ENCODE measurements at regions not wholly inside any gene's neighbourhood (a gene's known extent, or its start where the extent isn't known, plus 50 kb on each side); places are given as distances from the start of the nearest gene placed in this dataset.

DNA sequence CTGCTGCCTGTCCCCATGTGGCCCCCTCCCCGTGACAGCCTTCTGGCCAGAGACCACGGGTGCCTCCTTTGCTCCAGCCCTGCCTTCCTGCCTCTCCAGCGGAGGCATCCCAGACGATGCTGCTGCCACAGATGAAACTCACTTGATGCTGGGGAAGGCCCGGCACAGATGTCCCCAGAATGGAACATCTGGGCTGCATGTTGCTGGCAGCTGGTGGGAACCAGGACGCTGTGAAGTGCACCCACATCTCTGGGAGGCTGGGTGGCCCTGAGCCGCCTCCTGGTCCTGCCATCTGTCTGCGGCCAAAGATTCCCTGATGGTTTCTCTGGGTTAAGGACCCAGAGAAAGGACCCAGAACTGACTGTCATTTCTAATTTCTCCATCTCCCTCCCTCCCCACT lies 51.9 kb upstream of the PTPRS start:
- H3K27ac Mint-ChIP-seq: no peak overlapping the region
- no peak for ATAC-seq (ENCODE audit: low read depth in 2 of 2)
- H3K4me1 Mint-ChIP-seq: peaks cover 0 to under 1% (median under 1%) of the 10 kb centered on the region in 3 donors
- no peak overlapping the region for H3K4me3 Mint-ChIP-seq
- peaks cover 5 to 38% of the 10 kb centered on the region in 2 donors for H3K36me3 Mint-ChIP-seq
- peaks cover 30 to 77% (median 66%) of the 10 kb centered on the region in 3 donors for H3K27me3 Mint-ChIP-seq
- DNase-seq: no peak
- H3K9me3 Mint-ChIP-seq: peaks cover 13 to 23% (median 16%) of the 10 kb centered on the region in 7 donors

DNA sequence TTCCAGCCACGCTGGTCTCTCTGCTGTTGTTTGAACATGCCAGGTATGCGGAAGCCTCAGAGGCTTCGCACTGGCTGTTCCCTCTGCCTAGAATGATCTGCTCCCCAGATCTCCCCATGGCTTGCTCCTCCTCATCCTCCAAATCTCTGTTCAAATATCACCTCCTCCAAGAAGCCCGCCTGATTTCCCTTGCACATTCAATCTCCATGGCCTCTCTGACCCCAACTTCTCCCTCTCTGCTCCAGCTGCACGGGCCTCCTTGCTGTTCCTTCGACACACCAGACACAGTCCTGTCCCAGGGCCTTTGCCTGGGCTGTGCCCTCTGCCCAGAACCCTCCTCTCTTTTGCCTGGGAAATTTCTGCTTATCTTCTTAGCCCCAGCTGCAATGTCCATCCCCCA lies 52.5 kb upstream of the PTPRS start:
- H3K4me3 Mint-ChIP-seq: peak overlapping the region in 1 of 8 donors; percentile 62
- H3K9me3 Mint-ChIP-seq: peaks cover 10 to 17% (median 13%) of the 10 kb centered on the region in 7 donors
- H3K27ac Mint-ChIP-seq: no peak overlapping the region
- H3K4me1 Mint-ChIP-seq: peaks cover 0 to 6% (median 6%) of the 10 kb centered on the region in 3 donors
- DNase-seq (no peak), ATAC-seq (ENCODE audit: low read depth in 2 of 2) (no peak)
- peaks cover 5 to 32% of the 10 kb centered on the region in 2 donors for H3K36me3 Mint-ChIP-seq
- peaks cover 34 to 77% (median 66%) of the 10 kb centered on the region in 3 donors for H3K27me3 Mint-ChIP-seq

DNA sequence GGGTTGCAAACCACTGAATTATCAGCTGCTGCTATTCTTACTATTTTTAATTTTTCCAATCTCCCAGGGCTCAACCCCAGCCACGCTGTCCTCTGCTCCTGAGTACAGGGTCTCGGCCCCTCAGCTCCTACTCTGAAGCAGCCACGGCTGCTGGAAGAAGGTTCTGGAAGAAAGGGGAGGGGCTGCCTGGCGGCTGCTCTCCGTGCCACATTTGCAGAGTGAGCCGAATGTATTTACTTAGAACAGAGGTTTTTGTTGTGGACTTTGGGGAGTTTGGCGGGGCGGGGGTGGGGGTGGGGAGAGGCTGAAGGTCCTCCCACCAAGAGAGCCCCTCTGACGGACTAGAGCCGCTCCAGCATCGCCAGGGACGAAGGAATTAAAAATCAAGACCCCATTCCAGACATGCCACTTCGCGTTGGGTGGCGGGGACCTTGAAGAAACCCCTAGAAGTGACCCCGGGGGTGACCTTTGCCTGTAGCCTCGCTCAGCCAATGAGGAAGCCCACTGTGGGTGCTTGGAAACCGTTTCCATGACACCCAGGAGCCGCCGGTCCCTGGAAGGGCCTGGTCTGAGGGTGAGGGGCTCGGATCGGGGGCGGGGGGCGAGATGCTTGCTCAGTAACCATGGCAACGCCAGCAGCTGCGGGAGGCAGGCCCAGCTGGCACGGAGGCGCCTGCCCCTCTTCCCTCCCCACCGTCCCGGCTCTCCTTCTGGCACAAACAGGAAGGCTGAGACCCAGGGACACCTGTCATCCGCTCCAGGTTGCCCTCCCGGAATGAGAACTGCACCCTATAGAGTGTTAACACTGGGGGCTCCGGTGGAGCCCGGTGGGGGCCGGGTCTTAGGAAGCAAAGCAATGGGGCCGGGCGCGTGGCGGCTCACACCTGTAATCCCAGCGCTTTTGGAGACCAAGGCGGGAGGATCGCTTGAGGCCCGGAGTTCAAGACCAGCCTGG lies 54.2 kb upstream of the PTPRS start:
- no peak overlapping the region for H3K4me3 Mint-ChIP-seq
- H3K27me3 Mint-ChIP-seq: peaks cover 32 to 75% (median 70%) of the 10 kb centered on the region in 3 donors
- peak overlapping the region in 1 of 6 donors; percentile 78 for H3K27ac Mint-ChIP-seq
- no peak for DNase-seq
- ATAC-seq (ENCODE audit: low read depth in 2 of 2): no peak
- H3K36me3 Mint-ChIP-seq: peaks cover 5 to 21% of the 10 kb centered on the region in 2 donors
- H3K4me1 Mint-ChIP-seq: peaks cover 0 to 6% (median 6%) of the 10 kb centered on the region in 3 donors
- H3K9me3 Mint-ChIP-seq: peaks cover 2 to 12% (median 8%) of the 10 kb centered on the region in 7 donors

GRCh38 chr19:5395556-5395955 lies 54.9 kb upstream of the PTPRS start:
- ATAC-seq (ENCODE audit: low read depth in 2 of 2): no peak
- peak overlapping the region in 1 of 6 donors; percentile 57 for H3K27ac Mint-ChIP-seq
- peaks cover 2 to 12% (median 8%) of the 10 kb centered on the region in 7 donors for H3K9me3 Mint-ChIP-seq
- DNase-seq: no peak
- peaks cover 0 to 6% (median 6%) of the 10 kb centered on the region in 3 donors for H3K4me1 Mint-ChIP-seq
- H3K36me3 Mint-ChIP-seq: peaks cover 5 to 21% of the 10 kb centered on the region in 2 donors
- peaks cover 35 to 74% (median 71%) of the 10 kb centered on the region in 3 donors for H3K27me3 Mint-ChIP-seq
- H3K4me3 Mint-ChIP-seq: no peak overlapping the region

GRCh38 chr19:5396096-5396939 lies 55.7 kb upstream of the PTPRS start:
- Mint-ChIP-seq H3K9me3 (peaks cover 3 to 11% (median 8%) of the 10 kb centered on the region in 7 donors), H3K4me3 (peak overlapping the region in 1 of 8 donors; percentile 0), H3K36me3 (peaks cover 5 to 21% of the 10 kb centered on the region in 2 donors), H3K27ac (no peak overlapping the region), H3K27me3 (peaks cover 38 to 80% (median 68%) of the 10 kb centered on the region in 3 donors), H3K4me1 (peaks cover 0 to 6% (median 6%) of the 10 kb centered on the region in 3 donors)
- DNase-seq (no peak), ATAC-seq (ENCODE audit: low read depth in 2 of 2) (no peak)

GRCh38 chr19:5396963-5397362 lies 56.4 kb upstream of the PTPRS start:
- ATAC-seq (ENCODE audit: low read depth in 2 of 2) (no peak), DNase-seq (no peak)
- peaks cover 0 to 6% (median 6%) of the 10 kb centered on the region in 3 donors for H3K4me1 Mint-ChIP-seq
- H3K9me3 Mint-ChIP-seq: peaks cover 3 to 10% (median 8%) of the 10 kb centered on the region in 7 donors
- no peak overlapping the region for H3K27ac Mint-ChIP-seq
- H3K27me3 Mint-ChIP-seq: peaks cover 38 to 86% (median 67%) of the 10 kb centered on the region in 3 donors
- peak overlapping the region in 1 of 8 donors; percentile 51 for H3K4me3 Mint-ChIP-seq
- peaks cover 5 to 21% of the 10 kb centered on the region in 2 donors for H3K36me3 Mint-ChIP-seq

- ATAC-seq (ENCODE audit: low read depth in 2 of 2): peak; percentile 20 to 25
- peak; percentile 2 for DNase-seq
- Mint-ChIP-seq H3K9me3 (peaks cover 3 to 10% (median 8%) of the 10 kb centered on the region in 7 donors), H3K27me3 (peaks cover 33 to 75% (median 56%) of the 10 kb centered on the region in 3 donors), H3K4me1 (peaks cover 0 to 6% (median 6%) of the 10 kb centered on the region in 3 donors), H3K4me3 (no peak overlapping the region), H3K36me3 (peaks cover 5 to 15% of the 10 kb centered on the region in 2 donors), H3K27ac (peak overlapping the region in 1 of 6 donors; percentile 49)
Observed at GRCh38 chr19:5397804-5398692, 57.2 kb upstream of the ZNRF4 start.

- Mint-ChIP-seq H3K36me3 (peaks cover 5 to 11% of the 10 kb centered on the region in 2 donors), H3K4me1 (peaks cover under 1 to 6% (median 6%) of the 10 kb centered on the region in 3 donors), H3K4me3 (no peak overlapping the region), H3K27me3 (peaks cover 29 to 72% (median 52%) of the 10 kb centered on the region in 3 donors), H3K27ac (no peak overlapping the region), H3K9me3 (peaks cover 3 to 10% (median 8%) of the 10 kb centered on the region in 7 donors)
- DNase-seq (no peak), ATAC-seq (ENCODE audit: low read depth in 2 of 2) (no peak)
Observed at GRCh38 chr19:5398693-5399057, 56.5 kb upstream of the ZNRF4 start.

DNA sequence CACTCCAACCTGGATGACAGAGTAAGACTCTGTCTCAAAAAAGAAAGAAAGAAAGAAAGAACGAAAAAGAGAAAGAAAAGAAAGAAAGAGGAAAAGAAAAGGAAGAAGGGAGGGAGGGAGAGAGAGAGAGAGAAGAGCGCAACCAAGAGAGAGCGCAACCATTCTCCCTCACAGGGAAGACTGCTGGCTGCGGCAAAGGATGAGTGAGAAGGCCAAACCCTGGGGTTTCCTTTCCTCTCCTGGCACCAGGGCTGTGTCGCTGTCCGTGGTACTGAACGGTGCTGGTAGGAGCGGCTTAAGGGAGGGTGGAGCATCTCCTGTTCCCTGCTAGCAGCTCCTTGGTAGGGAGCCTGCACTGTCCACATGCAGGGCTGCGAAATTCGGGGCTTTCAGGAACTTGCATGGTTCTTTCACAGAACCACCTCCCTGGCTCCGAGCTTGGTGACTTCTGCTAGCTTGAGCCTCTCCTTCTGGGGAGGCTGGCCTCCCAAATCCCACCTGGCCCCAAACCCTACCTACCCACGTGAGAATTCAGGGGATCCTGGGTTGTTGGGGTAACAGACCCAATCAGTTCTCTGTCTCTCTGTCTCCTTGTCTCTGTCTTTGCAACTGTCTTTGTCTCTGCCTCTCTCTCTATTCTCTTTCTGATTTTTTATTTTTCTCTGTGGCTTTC lies 51.1 kb upstream of the ZNRF4 start:
- Mint-ChIP-seq H3K36me3 (peaks cover 5 to 25% of the 10 kb centered on the region in 2 donors), H3K27me3 (peaks cover 23 to 57% (median 30%) of the 10 kb centered on the region in 3 donors)

More for the DNA sequence above, 51.1 kb upstream of the ZNRF4 start:
- DNase-seq (peak; percentile 9), ATAC-seq (ENCODE audit: low read depth in 2 of 2) (no peak)
- Mint-ChIP-seq H3K4me1 (peaks cover 0 to 4% (median 0%) of the 10 kb centered on the region in 3 donors), H3K27ac (peak overlapping the region in 1 of 6 donors; percentile 64), H3K9me3 (peaks cover 13 to 23% (median 15%) of the 10 kb centered on the region in 7 donors), H3K4me3 (no peak overlapping the region)

All from naive B cell (primary cell).